GM23338 (cell line): ENCODE measurements at regions not wholly inside any gene's neighbourhood (a gene's known extent, or its start where the extent isn't known, plus 50 kb on each side); places are given as distances from the start of the nearest gene placed in this dataset.

Source experiments
- ATAC-seq: fragments of 200-7000 bp; cut with Tn5 transposase; 3 replicates; pipeline ENCODE4 v1.9.1; 2020
- DNase-seq: peaks from one replicate; pipeline ENCODE4 v3.0.0-alpha.2; 2015; ENCODE audit warnings: low spot score
- H2AFZ ChIP-seq: fragments of 200-600 bp; sonication (generic); 2 replicates; pipeline ENCODE4 v1.8.0; 2016; ENCODE audit warnings: antibody characterized with exemption, mild to moderate bottlenecking, moderate library complexity
- H3F3A ChIP-seq: fragments of 200-600 bp; sonication (generic); replicated peaks from 2 replicates; pipeline ENCODE4 v1.8.0; 2017; ENCODE audit warnings: antibody characterized with exemption, mixed run types, low read depth
- H3K27ac ChIP-seq: fragments of 200-600 bp; sonication (generic); 2 replicates; pipeline ENCODE4 v1.6.1; 2016; ENCODE audit warnings: low read depth
- H3K27me3 ChIP-seq: fragments of 200-600 bp; sonication (generic); 2 replicates; pipeline ENCODE4 v1.8.0; 2016; ENCODE audit warnings: mild to moderate bottlenecking, mixed run types, moderate library complexity; ENCODE audit not compliant: insufficient read depth
- H3K36me3 ChIP-seq: fragments of 200-600 bp; sonication (generic); 2 replicates; pipeline ENCODE4 v1.8.0; 2016; ENCODE audit warnings: mild to moderate bottlenecking; ENCODE audit not compliant: insufficient read depth
- H3K4me1 ChIP-seq: fragments of 200-600 bp; sonication (generic); 2 replicates; pipeline ENCODE4 v1.8.0; 2016; ENCODE audit warnings: mild to moderate bottlenecking, moderate library complexity; ENCODE audit not compliant: insufficient read depth
- H3K4me2 ChIP-seq: fragments of 200-600 bp; sonication (generic); 2 replicates; pipeline ENCODE4 v1.7.1; 2017; ENCODE audit warnings: mixed run types
- H3K4me3 ChIP-seq: fragments of 200-600 bp; sonication (generic); 2 replicates; pipeline ENCODE4 v1.6.1; 2016; ENCODE audit warnings: mixed run types
- H3K79me2 ChIP-seq: fragments of 200-600 bp; sonication (generic); replicated peaks from 2 replicates; pipeline ENCODE4 v1.8.0; 2017; ENCODE audit warnings: mild to moderate bottlenecking; ENCODE audit not compliant: insufficient read depth
- H3K9me2 ChIP-seq: fragments of 200-600 bp; sonication (generic); 2 replicates; pipeline ENCODE4 v1.8.0; 2017; ENCODE audit not compliant: insufficient read depth
- H4K20me1 ChIP-seq: fragments of 200-600 bp; sonication (generic); replicated peaks from 2 replicates; pipeline ENCODE4 v1.8.0; 2017; ENCODE audit warnings: mild to moderate bottlenecking; ENCODE audit not compliant: insufficient read depth
- H3K27ac Mint-ChIP-seq: 2 replicates; pipeline ENCODE4 v1.8.0; 2020; ENCODE audit warnings: inconsistent platforms, mild to moderate bottlenecking, moderate library complexity, mixed read lengths
- H3K27me3 Mint-ChIP-seq: 3 replicates; pipeline ENCODE4 v1.8.0; 2022; ENCODE audit warnings: low read depth, mild to moderate bottlenecking, moderate library complexity, mixed read lengths, inconsistent platforms; ENCODE audit not compliant: insufficient read depth, poor library complexity
- H3K36me3 Mint-ChIP-seq: 3 replicates; pipeline ENCODE4 v1.8.0; 2021; ENCODE audit warnings: low read depth, mild to moderate bottlenecking, inconsistent platforms, moderate library complexity, mixed read lengths
- H3K4me1 Mint-ChIP-seq: 3 replicates; pipeline ENCODE4 v1.8.0; 2020; ENCODE audit warnings: mild to moderate bottlenecking, inconsistent platforms, mixed read lengths
- H3K4me3 Mint-ChIP-seq: 3 replicates; pipeline ENCODE4 v1.8.0; 2021; ENCODE audit warnings: moderate library complexity, mild to moderate bottlenecking, inconsistent platforms, mixed read lengths
- H3K9me3 Mint-ChIP-seq: 3 replicates; pipeline ENCODE4 v1.8.0; 2020; ENCODE audit warnings: moderate library complexity, mild to moderate bottlenecking, inconsistent platforms, mixed read lengths
- CREB1 ChIP-seq: fragments of 250-450 bp; sonication (Bioruptor Pico); IDR thresholded peaks from 2 replicates; pipeline ENCODE4 v1.5.0; 2020; ENCODE audit warnings: low read depth, mild to moderate bottlenecking, moderate library complexity
- CTCF ChIP-seq, 2 experiments: fragments of 200-600 bp in 1 of 2; sonication (generic) in 1 of 2; conservative IDR thresholded peaks; 2 replicates each; pipeline versions ENCODE4 v1.5.1 to v1.6.1; 2016 to 2017; ENCODE audit warnings: antibody characterized with exemption in 2 of 2, low read depth in 2 of 2, mild to moderate bottlenecking in 2 of 2, moderate library complexity in 1 of 2
- EZH2 ChIP-seq: fragments of 200-600 bp; sonication (generic); IDR thresholded peaks from one replicate; pipeline ENCODE4 v1.8.0; 2017; ENCODE audit warnings: antibody characterized with exemption, mild to moderate bottlenecking, low read depth; ENCODE audit not compliant: unreplicated experiment
- EZH2phosphoT487 ChIP-seq: fragments of 200-600 bp; sonication (generic); IDR thresholded peaks from one replicate; pipeline ENCODE4 v1.8.1; 2018; ENCODE audit warnings: antibody characterized with exemption; ENCODE audit not compliant: unreplicated experiment
- JUNB ChIP-seq: IDR thresholded peaks from one replicate; pipeline ENCODE4 v1.6.1; 2016; ENCODE audit warnings: antibody characterized with exemption; ENCODE audit not compliant: unreplicated experiment
- NANOG ChIP-seq: IDR thresholded peaks from 2 replicates; pipeline ENCODE4 v1.6.1; 2016; ENCODE audit warnings: antibody characterized with exemption, borderline replicate concordance
- POLR2AphosphoS5 ChIP-seq: IDR thresholded peaks from 2 replicates; pipeline ENCODE4 v1.6.1; 2016; ENCODE audit warnings: antibody characterized with exemption, low read depth
- STAT1 ChIP-seq: IDR thresholded peaks from one replicate; pipeline ENCODE4 v1.6.1; 2016; ENCODE audit warnings: antibody characterized with exemption; ENCODE audit not compliant: unreplicated experiment
- ZNF114 ChIP-seq: fragments of 250-450 bp; sonication (Bioruptor Pico); IDR thresholded peaks from 2 replicates; pipeline ENCODE4 v1.5.0; 2020; ENCODE audit warnings: mild to moderate bottlenecking, moderate library complexity
- ZNF331 ChIP-seq: fragments of 250-450 bp; sonication (Bioruptor Pico); IDR thresholded peaks from 2 replicates; pipeline ENCODE4 v1.5.0; 2020; ENCODE audit warnings: low read depth, mild to moderate bottlenecking, moderate library complexity
- TF ChIP-seq, protein P1 (sequence below): IDR thresholded peaks from one replicate; pipeline ENCODE4 v1.6.1; 2018; ENCODE audit warnings: antibody characterized with exemption; ENCODE audit not compliant: unreplicated experiment
- TF ChIP-seq, protein P2 (sequence below): IDR thresholded peaks from 2 replicates; pipeline ENCODE4 v1.6.1; 2016; ENCODE audit warnings: antibody characterized with exemption

- TF ChIP-seq JUNB (no peak), ZNF114 (CRISPR knock-in tag) (no peak), CTCF (conservative IDR thresholded peaks at IDR 0.05; ENCODE audit: low read depth in 2 of 2) (no peak)
- TF ChIP-seq, protein P1, sequence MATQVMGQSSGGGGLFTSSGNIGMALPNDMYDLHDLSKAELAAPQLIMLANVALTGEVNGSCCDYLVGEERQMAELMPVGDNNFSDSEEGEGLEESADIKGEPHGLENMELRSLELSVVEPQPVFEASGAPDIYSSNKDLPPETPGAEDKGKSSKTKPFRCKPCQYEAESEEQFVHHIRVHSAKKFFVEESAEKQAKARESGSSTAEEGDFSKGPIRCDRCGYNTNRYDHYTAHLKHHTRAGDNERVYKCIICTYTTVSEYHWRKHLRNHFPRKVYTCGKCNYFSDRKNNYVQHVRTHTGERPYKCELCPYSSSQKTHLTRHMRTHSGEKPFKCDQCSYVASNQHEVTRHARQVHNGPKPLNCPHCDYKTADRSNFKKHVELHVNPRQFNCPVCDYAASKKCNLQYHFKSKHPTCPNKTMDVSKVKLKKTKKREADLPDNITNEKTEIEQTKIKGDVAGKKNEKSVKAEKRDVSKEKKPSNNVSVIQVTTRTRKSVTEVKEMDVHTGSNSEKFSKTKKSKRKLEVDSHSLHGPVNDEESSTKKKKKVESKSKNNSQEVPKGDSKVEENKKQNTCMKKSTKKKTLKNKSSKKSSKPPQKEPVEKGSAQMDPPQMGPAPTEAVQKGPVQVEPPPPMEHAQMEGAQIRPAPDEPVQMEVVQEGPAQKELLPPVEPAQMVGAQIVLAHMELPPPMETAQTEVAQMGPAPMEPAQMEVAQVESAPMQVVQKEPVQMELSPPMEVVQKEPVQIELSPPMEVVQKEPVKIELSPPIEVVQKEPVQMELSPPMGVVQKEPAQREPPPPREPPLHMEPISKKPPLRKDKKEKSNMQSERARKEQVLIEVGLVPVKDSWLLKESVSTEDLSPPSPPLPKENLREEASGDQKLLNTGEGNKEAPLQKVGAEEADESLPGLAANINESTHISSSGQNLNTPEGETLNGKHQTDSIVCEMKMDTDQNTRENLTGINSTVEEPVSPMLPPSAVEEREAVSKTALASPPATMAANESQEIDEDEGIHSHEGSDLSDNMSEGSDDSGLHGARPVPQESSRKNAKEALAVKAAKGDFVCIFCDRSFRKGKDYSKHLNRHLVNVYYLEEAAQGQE, result no peak
Observed at GRCh38 chrX:42490111-42490510, 287.9 kb downstream of the PPP1R2C start (continued).

DNA sequence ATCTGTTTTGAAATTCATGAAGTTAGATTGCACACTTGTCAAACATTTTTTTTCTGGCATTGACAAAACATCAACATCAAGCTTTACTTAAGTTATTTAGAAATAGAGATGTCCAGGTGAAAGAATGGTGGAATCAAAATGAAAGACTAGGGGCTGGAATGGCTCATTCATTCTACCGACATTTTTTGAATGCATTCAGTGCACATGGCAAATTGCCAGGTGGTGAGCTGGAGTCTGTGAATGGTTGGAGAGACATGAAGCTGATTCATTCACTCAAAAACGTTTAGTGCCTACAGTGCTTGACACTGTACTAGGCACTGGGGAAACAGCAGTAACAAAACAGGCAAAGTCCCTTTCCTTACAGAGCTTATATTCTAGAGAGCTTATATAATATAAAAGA is 292.4 kb downstream of the PPP1R2C start:
- no peaks in the 10 kb centered on the region for H4K20me1 ChIP-seq
- Mint-ChIP-seq H3K27me3 (peaks cover 4% of the 10 kb centered on the region), H3K9me3 (no peaks in the 10 kb centered on the region), H3K4me3 (no peak overlapping the region), H3K4me1 (no peaks in the 10 kb centered on the region), H3K27ac (no peak overlapping the region), H3K36me3 (no peaks in the 10 kb centered on the region)
- H3K4me2 ChIP-seq, result no peak overlapping the region
- H3K4me1 ChIP-seq, result no peaks in the 10 kb centered on the region
- no peaks in the 10 kb centered on the region for H3K79me2 ChIP-seq
- H2AFZ ChIP-seq, result no peak overlapping the region
- no peaks in the 10 kb centered on the region for H3K9me2 ChIP-seq
- ATAC-seq, result no peak
- H3K27ac ChIP-seq, result no peak overlapping the region
- no peaks in the 10 kb centered on the region for H3F3A ChIP-seq
- no peak for DNase-seq
- H3K27me3 ChIP-seq, result no peaks in the 10 kb centered on the region
- H3K36me3 ChIP-seq, result no peaks in the 10 kb centered on the region
- H3K4me3 ChIP-seq, result no peak overlapping the region
- no peak for TF ChIP-seq STAT1
- no peak for TF ChIP-seq ZNF114 (CRISPR knock-in tag)
- no peak for TF ChIP-seq JUNB
- TF ChIP-seq CREB1 (CRISPR knock-in tag), result no peak
- TF ChIP-seq EZH2, result no peak
- no peak for TF ChIP-seq ZNF331
- TF ChIP-seq, protein P2, sequence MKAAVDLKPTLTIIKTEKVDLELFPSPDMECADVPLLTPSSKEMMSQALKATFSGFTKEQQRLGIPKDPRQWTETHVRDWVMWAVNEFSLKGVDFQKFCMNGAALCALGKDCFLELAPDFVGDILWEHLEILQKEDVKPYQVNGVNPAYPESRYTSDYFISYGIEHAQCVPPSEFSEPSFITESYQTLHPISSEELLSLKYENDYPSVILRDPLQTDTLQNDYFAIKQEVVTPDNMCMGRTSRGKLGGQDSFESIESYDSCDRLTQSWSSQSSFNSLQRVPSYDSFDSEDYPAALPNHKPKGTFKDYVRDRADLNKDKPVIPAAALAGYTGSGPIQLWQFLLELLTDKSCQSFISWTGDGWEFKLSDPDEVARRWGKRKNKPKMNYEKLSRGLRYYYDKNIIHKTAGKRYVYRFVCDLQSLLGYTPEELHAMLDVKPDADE, result no peak
- no peak for TF ChIP-seq EZH2phosphoT487
- TF ChIP-seq CTCF (conservative IDR thresholded peaks at IDR 0.05; ENCODE audit: low read depth in 2 of 2), result no peak
- TF ChIP-seq POLR2AphosphoS5, result no peak
- TF ChIP-seq NANOG, result no peak
